Upper lobe of right lung (tissue), 1 donor: ENCODE measurements at regions not wholly inside any gene's neighbourhood (a gene's known extent, or its start where the extent isn't known, plus 50 kb on each side); places are given as distances from the start of the nearest gene placed in this dataset.

ENCODE experiments used
- ATAC-seq: fragments of 200-7000 bp; cut with Tn5 transposase; one replicate; pipeline ENCODE4 v1.9.1; 2020; ENCODE audit warnings: mild to moderate bottlenecking, moderate library complexity
- DNase-seq: peaks from one replicate; pipeline ENCODE4 v3.0.0-alpha.2; 2020
- H3K27ac ChIP-seq: fragments of 200-600 bp; one replicate; pipeline ENCODE4 v1.8.0; 2022
- H3K27me3 ChIP-seq: fragments of 200-600 bp; one replicate; pipeline ENCODE4 v1.8.0; 2022; ENCODE audit warnings: mild to moderate bottlenecking
- H3K36me3 ChIP-seq: fragments of 200-600 bp; one replicate; pipeline ENCODE4 v1.8.0; 2022
- H3K4me1 ChIP-seq: fragments of 200-600 bp; one replicate; pipeline ENCODE4 v1.8.0; 2022
- H3K4me3 ChIP-seq: fragments of 200-600 bp; one replicate; pipeline ENCODE4 v1.8.0; 2022; ENCODE audit warnings: mild to moderate bottlenecking
- H3K9me3 ChIP-seq: fragments of 200-600 bp; one replicate; pipeline ENCODE4 v1.8.0; 2022
- intact Hi-C: fragments of 100-400 bp; cut with DNase I; formaldehyde crosslinking; loops from one replicate; pipeline ENCODE4 v1.11.0; 2022
- TF ChIP-seq, protein P1 (sequence below): fragments of 200-600 bp; IDR thresholded peaks from one replicate; pipeline ENCODE4 v1.8.0; 2022; ENCODE audit warnings: antibody characterized with exemption
- donor health status: DM: no; HTN: yes; CAD: no; lungs with severe emphysema.

DNA sequence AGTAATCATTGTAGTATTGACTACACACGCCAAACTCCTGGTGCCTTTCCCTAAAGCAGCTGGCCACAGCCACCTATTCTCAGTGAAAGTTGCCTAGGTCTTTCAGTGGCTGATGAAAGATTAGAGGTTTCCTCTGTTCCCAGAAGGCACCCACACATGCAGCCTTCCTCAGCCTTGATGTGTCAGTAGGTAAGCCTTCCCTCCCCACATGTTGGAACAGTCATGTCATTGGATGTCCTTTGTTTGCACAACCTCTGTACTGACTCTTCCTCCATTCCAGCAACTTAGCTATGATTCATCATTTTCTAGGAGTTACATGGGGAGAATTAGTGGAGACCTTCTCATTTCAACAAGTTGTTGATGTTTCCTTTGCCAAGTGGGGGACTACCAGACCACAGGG lies 630.8 kb upstream of the SLC39A10 start:
- intact Hi-C loops, result no loop called here

DNA sequence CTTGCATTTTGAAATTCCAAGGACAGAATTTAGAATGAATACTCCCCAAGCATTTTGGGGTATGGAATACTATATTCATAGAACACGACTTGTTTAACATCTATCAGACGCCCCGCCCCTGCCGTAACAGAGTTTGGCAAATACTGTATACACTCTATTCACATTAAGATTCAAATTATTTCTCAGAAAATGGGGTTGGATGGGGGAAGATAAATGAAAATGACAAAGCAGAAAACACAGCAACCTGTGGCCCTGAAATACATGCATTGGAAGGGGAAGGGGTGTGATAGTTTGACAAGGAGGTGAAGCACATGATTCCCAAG lies 634.6 kb upstream of the SLC39A10 start:
- TF ChIP-seq, protein P1, sequence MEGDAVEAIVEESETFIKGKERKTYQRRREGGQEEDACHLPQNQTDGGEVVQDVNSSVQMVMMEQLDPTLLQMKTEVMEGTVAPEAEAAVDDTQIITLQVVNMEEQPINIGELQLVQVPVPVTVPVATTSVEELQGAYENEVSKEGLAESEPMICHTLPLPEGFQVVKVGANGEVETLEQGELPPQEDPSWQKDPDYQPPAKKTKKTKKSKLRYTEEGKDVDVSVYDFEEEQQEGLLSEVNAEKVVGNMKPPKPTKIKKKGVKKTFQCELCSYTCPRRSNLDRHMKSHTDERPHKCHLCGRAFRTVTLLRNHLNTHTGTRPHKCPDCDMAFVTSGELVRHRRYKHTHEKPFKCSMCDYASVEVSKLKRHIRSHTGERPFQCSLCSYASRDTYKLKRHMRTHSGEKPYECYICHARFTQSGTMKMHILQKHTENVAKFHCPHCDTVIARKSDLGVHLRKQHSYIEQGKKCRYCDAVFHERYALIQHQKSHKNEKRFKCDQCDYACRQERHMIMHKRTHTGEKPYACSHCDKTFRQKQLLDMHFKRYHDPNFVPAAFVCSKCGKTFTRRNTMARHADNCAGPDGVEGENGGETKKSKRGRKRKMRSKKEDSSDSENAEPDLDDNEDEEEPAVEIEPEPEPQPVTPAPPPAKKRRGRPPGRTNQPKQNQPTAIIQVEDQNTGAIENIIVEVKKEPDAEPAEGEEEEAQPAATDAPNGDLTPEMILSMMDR, result no peak
- intact Hi-C loops, result no loop called here

More for the DNA sequence above, 630.8 kb upstream of the SLC39A10 start:
- Histone ChIP-seq H3K4me1 (no peaks in the 10 kb centered on the region), H3K9me3 (no peaks in the 10 kb centered on the region), H3K4me3 (no peak overlapping the region), H3K27me3 (no peaks in the 10 kb centered on the region), H3K36me3 (no peaks in the 10 kb centered on the region), H3K27ac (no peak overlapping the region)
- ATAC-seq (no peak), DNase-seq (no peak)
- TF ChIP-seq, protein P1, result no peak

DNA sequence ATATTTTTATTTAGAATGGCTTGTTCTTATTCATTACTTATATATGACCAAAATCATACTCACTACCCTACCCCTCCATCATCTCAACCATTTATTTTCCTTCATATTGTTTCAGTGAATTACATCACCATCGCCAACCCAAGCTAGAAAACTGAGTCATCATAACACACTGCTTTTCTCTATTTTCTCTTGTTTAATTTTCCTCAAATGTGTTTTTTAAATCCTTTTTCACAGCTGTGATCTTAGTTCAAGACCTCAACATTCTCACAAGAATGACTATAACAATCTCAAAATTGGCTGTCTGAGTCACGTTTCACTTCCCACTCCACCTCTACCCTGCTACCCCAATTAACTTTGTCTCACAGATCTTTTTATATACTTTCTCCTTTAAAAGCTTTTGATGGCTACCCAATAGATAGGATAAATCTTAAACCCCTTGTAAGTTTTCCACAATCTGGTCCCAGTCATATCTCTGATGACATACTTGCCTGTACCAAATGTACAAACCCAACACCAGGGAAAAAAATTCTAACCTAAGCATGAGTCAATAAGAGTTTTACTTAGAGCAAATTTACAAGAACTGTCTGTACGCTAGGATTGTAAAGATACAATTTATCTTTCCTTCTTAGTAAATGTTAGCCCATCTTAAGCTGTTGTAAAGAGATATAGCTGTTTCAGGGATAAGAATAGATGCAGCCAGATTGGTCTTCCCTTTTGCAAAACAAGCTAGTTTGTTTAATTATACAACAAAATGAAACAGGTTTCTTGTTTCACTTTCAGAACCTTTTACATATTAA lies 635.1 kb upstream of the SLC39A10 start:
- Histone ChIP-seq H3K36me3 (no peaks in the 10 kb centered on the region), H3K27ac (no peak overlapping the region), H3K9me3 (no peaks in the 10 kb centered on the region), H3K27me3 (no peaks in the 10 kb centered on the region), H3K4me3 (no peak overlapping the region), H3K4me1 (no peaks in the 10 kb centered on the region)
- intact Hi-C loops, result no loop called here
- ATAC-seq, result no peak
- TF ChIP-seq, protein P1, result no peak
- no peak for DNase-seq

More for the DNA sequence above, 634.6 kb upstream of the SLC39A10 start:
- DNase-seq (no peak), ATAC-seq (no peak)
- Histone ChIP-seq H3K4me3 (no peak overlapping the region), H3K4me1 (no peaks in the 10 kb centered on the region), H3K27me3 (no peaks in the 10 kb centered on the region), H3K27ac (no peak overlapping the region), H3K36me3 (no peaks in the 10 kb centered on the region), H3K9me3 (no peaks in the 10 kb centered on the region)

DNA sequence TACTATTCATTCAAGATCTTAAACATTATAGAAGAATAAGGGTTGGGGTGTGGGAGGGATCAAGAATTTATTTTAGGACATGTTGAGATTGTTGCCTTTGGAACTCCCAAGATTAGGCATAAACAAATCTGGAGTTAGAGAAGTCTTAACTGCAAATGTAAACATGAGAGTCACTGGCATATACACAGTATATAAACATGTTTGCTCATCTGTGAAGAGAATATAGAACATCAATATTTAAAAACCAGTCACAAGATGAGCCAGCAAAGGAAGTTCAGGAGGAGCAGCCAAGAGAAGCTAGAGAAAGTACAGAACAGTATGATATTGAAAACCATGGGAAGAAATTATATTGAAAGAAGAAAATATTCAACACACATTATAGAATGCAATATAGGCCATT lies 638.6 kb upstream of the SLC39A10 start:
- no peaks in the 10 kb centered on the region for H3K9me3 ChIP-seq
- no peak for ATAC-seq
- no peaks in the 10 kb centered on the region for H3K4me1 ChIP-seq
- no peak overlapping the region for H3K4me3 ChIP-seq
- intact Hi-C loops, result no loop called here
- TF ChIP-seq, protein P1, result no peak
- no peak for DNase-seq
- no peaks in the 10 kb centered on the region for H3K27me3 ChIP-seq
- no peaks in the 10 kb centered on the region for H3K36me3 ChIP-seq
- no peak overlapping the region for H3K27ac ChIP-seq

DNA sequence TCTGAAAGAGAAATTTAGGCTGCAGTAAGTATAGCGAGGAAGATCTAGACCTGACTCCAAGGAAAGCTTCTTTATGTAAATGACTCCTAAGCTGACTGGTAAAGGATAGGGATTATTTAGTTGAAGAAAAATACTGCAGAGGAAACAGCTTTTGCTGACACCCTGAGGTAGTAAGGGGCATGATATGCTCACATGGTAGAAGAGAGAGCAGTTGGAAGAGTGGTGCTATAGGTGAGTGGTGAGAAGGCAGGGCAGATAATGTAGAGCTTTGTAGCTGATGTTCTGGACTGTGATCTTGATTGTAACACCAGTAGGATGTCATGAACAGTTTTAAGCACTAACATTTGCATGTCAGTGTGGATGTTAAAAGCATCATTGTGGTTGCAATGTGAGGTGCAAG lies 639.1 kb upstream of the SLC39A10 start:
- intact Hi-C loops, result no loop called here
- Histone ChIP-seq H3K4me1 (no peaks in the 10 kb centered on the region), H3K27ac (no peak overlapping the region), H3K27me3 (no peaks in the 10 kb centered on the region), H3K36me3 (no peaks in the 10 kb centered on the region), H3K4me3 (no peak overlapping the region), H3K9me3 (no peaks in the 10 kb centered on the region)
- TF ChIP-seq, protein P1, result no peak
- DNase-seq (no peak), ATAC-seq (no peak)

DNA sequence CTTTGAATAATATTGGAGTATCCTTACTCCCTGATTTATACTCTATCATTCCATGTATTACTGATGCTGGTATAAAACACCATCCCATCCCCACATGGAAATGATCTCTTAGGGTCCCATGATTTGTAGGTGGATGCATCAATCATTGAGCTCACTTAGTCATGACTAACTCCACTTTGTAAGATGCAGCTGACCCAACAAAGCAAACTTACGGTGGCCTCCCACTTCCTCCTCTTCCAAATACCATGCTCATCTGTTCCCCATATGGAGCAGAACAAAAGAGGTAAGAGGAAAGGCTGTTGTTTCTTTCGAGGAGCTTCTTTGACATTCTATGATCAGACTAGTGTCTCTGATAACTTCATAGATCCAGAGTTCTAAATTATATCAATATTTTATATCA lies 640.2 kb upstream of the SLC39A10 start:
- DNase-seq (no peak), ATAC-seq (no peak)
- Histone ChIP-seq H3K36me3 (no peaks in the 10 kb centered on the region), H3K4me3 (no peak overlapping the region), H3K9me3 (no peaks in the 10 kb centered on the region), H3K27ac (no peak overlapping the region), H3K27me3 (no peaks in the 10 kb centered on the region), H3K4me1 (no peaks in the 10 kb centered on the region)
- TF ChIP-seq, protein P1, result no peak
- intact Hi-C loops, result no loop called here
